ENCODE measurements at regions not wholly inside any gene's neighbourhood (a gene's known extent, or its start where the extent isn't known, plus 50 kb on each side); places are given as distances from the start of the nearest gene placed in this dataset.

- no peaks in the 10 kb centered on the region for H3K27me3 Mint-ChIP-seq (ENCODE audit: insufficient read depth, unreplicated experiment)
- H3K27ac Mint-ChIP-seq (ENCODE audit: low read depth, unreplicated experiment): no peak overlapping the region
- H3K36me3 Mint-ChIP-seq (ENCODE audit: insufficient read depth, unreplicated experiment): no peaks in the 10 kb centered on the region
- no peak for TF ChIP-seq CTCF (IDR thresholded peaks at IDR 0.05; ENCODE audit: unreplicated experiment)
- POLR2A ChIA-PET: interaction anchor here (0.6 kb wide), 1 partner anchor 18 kb away, joined by 5 read pairs; no protein-coding TSS in a partner anchor
- no TSS peak for BruUV-seq (replicated peaks)
- intact Hi-C loops (cut with micrococcal nuclease): no loop called here
- no peak for DNase-seq (ENCODE audit: unreplicated experiment)
- no peaks in the 10 kb centered on the region for H3K4me1 Mint-ChIP-seq (ENCODE audit: insufficient read depth, unreplicated experiment)
- H3K9me3 Mint-ChIP-seq (ENCODE audit: unreplicated experiment): no peaks in the 10 kb centered on the region
- CTCF ChIA-PET: interaction anchor here (0.6 kb wide), 2 partner anchors 9 to 34 kb away, joined by 3 to 4 read pairs; no protein-coding TSS in a partner anchor
- no peak overlapping the region for H3K4me3 Mint-ChIP-seq (ENCODE audit: unreplicated experiment)
These were observed 174.2 kb upstream of the CHODL start for GRCh38 chr21:18070392-18070791.

GRCh38 chr21:18069875-18070274, 174.8 kb upstream of the CHODL start:
- Mint-ChIP-seq H3K27me3 (ENCODE audit: insufficient read depth, unreplicated experiment) (no peaks in the 10 kb centered on the region), H3K4me1 (ENCODE audit: insufficient read depth, unreplicated experiment) (no peaks in the 10 kb centered on the region), H3K27ac (ENCODE audit: low read depth, unreplicated experiment) (no peak overlapping the region), H3K36me3 (ENCODE audit: insufficient read depth, unreplicated experiment) (no peaks in the 10 kb centered on the region), H3K9me3 (ENCODE audit: unreplicated experiment) (no peaks in the 10 kb centered on the region), H3K4me3 (ENCODE audit: unreplicated experiment) (no peak overlapping the region)
- intact Hi-C loops (cut with micrococcal nuclease): no loop called here
- no peak for TF ChIP-seq CTCF (IDR thresholded peaks at IDR 0.05; ENCODE audit: unreplicated experiment)
- no peak for DNase-seq (ENCODE audit: unreplicated experiment)
- no TSS peak for BruUV-seq (replicated peaks)
- CTCF ChIA-PET: interaction anchor here (0.6 kb wide), 2 partner anchors 9 to 34 kb away, joined by 3 to 4 read pairs; no protein-coding TSS in a partner anchor
- POLR2A ChIA-PET: no interaction called here

- BruUV-seq (replicated peaks): no TSS peak
- no peak for TF ChIP-seq CTCF (IDR thresholded peaks at IDR 0.05; ENCODE audit: unreplicated experiment)
- no peak overlapping the region for H3K4me3 Mint-ChIP-seq (ENCODE audit: unreplicated experiment)
- no peaks in the 10 kb centered on the region for H3K36me3 Mint-ChIP-seq (ENCODE audit: insufficient read depth, unreplicated experiment)
- intact Hi-C loops (cut with micrococcal nuclease): no loop called here
- H3K4me1 Mint-ChIP-seq (ENCODE audit: insufficient read depth, unreplicated experiment): peaks cover 8% of the 10 kb centered on the region
- no peak overlapping the region for H3K27ac Mint-ChIP-seq (ENCODE audit: low read depth, unreplicated experiment)
- POLR2A ChIA-PET: no interaction called here
- no peaks in the 10 kb centered on the region for H3K27me3 Mint-ChIP-seq (ENCODE audit: insufficient read depth, unreplicated experiment)
- CTCF ChIA-PET: interaction anchor here (0.6 to 1.6 kb wide), 4 partner anchors 10 to 19 kb away, joined by 3 to 5 read pairs (median 4); no protein-coding TSS in a partner anchor
- peaks cover 7% of the 10 kb centered on the region for H3K9me3 Mint-ChIP-seq (ENCODE audit: unreplicated experiment)
- DNase-seq (ENCODE audit: unreplicated experiment): no peak
These were observed 184.2 kb upstream of the CHODL start for GRCh38 chr21:18060402-18060801.

- no peak overlapping the region for H3K27ac Mint-ChIP-seq (ENCODE audit: low read depth, unreplicated experiment)
- peaks cover 7% of the 10 kb centered on the region for H3K9me3 Mint-ChIP-seq (ENCODE audit: unreplicated experiment)
- intact Hi-C loops (cut with micrococcal nuclease): no loop called here
- no TSS peak for BruUV-seq (replicated peaks)
- H3K4me1 Mint-ChIP-seq (ENCODE audit: insufficient read depth, unreplicated experiment): peaks cover 8% of the 10 kb centered on the region
- no peak for DNase-seq (ENCODE audit: unreplicated experiment)
- ChIA-PET POLR2A (no interaction called here), CTCF (interaction anchor here (0.6 to 1.3 kb wide), 5 partner anchors 10 to 134 kb away, joined by 3 to 5 read pairs (median 3); no protein-coding TSS in a partner anchor)
- TF ChIP-seq CTCF (IDR thresholded peaks at IDR 0.05; ENCODE audit: unreplicated experiment): no peak
- H3K36me3 Mint-ChIP-seq (ENCODE audit: insufficient read depth, unreplicated experiment): no peaks in the 10 kb centered on the region
- H3K4me3 Mint-ChIP-seq (ENCODE audit: unreplicated experiment): no peak overlapping the region
- no peaks in the 10 kb centered on the region for H3K27me3 Mint-ChIP-seq (ENCODE audit: insufficient read depth, unreplicated experiment)
These were observed 185.8 kb upstream of the CHODL start for GRCh38 chr21:18058731-18059398.
